GM19023 (cell line): ENCODE measurements at regions not wholly inside any gene's neighbourhood (a gene's known extent, or its start where the extent isn't known, plus 50 kb on each side); places are given as distances from the start of the nearest gene placed in this dataset.

ENCODE experiments used
- ATAC-seq: cut with Tn5 transposase; IDR thresholded peaks from one replicate; pipeline ENCODE4 v1.9.1; 2021; ENCODE audit warnings: mild to moderate bottlenecking, moderate library complexity; ENCODE audit not compliant: unreplicated experiment

DNA sequence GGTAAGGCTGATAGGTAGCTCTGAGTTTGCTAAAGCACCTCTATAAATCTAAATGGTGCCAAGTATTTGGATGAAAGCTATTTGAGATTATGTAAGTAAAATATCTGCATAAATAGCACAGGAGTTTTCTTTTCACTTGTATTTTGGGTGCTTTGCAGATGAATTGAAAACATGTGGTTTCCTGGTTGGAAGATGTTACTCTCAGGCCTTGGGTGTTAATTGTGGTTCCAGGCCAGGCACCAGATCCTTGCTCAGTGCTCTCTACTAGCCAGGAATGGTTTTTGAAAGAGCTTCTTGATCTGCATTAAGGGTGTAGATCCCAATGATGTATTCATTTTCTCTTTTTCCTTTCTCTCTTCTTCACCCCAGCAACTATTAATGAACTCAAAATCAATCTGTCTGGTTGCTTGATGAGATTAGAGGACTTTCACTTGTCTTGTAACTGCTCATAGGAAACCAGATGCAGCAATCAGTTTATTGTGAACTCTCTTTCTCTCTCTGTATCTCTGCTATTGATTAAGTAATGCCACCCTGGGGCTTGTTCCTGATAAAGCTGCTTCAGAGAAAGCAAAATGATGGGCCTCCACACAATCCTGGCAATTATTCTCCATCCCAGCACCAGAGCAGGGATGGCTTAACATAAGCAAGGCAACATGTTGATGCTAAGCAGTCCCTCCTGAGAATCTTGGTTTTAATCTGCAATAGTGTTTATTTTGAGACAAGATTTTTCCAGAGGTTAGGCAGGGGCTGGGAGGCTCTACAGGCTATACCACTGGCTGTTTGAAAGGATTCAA, 147.0 kb upstream of the NTM start:
- ATAC-seq = no peak

DNA sequence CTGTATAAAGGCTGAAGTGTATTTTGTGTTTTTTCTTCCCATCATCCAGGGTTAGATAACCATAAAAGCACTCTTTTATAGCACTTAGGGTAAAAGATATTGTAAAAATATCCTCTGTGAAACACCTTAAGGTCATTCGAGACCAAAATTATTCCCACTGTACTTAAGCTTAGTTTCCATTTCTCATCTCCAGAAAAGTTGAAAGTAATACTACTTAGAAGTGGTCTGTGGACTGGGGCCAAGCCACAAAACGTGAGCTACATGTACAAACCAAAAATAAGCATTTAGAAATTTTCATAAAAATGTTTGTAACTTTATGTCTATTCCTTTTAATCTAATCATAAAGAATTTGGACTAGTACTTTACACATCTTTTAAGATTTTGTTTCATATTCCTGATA, 142.0 kb upstream of the NTM start:
- no peak for ATAC-seq

DNA sequence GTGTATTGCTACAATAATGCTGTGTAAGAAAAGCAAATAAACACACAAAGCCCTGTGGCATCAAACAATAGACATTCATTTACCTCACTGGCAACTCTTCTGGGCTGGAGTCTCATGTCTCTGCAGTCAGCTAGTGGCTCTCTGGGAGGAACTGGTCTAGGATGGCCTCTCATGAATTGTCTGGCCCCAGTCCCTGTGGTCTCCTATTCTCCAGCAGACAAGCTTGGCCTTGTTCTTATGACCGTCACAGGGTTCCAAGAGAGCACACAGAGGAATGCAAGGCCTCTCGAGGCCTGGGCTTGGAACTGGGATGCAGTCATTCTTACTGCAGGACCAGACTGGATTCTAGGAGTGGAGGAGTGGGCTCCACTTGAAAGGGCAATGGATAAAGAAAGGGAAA, 141.2 kb upstream of the NTM start:
- no peak for ATAC-seq

DNA sequence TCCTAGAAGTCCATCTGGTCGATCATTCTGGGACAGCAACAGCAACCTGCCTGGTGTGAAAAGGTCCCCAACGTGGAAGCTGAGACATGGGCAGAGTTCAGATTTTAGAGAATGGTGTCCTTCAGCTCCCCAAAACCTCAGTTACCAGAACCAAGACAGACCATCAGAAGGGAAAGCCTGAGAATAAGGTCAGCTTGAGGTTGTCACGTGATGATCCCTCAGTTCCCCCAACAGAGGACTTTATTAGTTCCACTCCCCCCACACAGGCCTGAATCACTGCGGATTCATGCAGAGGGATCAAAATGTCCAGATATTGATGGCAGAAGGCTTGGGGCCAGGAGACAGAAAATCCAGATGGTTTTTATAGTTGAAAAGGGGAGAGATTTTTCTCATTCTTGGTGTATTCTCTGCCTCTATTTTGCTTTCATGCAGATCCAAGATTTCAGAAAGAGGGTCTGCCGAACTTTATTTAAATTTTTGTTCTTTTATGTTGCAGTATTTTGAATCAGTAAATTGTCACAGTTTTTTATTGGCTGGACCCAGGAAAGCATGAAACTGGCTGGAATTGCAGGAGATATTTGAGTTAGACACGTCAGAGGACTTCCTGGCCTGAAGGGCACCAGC, 139.0 kb upstream of the NTM start:
- ATAC-seq = no peak

DNA sequence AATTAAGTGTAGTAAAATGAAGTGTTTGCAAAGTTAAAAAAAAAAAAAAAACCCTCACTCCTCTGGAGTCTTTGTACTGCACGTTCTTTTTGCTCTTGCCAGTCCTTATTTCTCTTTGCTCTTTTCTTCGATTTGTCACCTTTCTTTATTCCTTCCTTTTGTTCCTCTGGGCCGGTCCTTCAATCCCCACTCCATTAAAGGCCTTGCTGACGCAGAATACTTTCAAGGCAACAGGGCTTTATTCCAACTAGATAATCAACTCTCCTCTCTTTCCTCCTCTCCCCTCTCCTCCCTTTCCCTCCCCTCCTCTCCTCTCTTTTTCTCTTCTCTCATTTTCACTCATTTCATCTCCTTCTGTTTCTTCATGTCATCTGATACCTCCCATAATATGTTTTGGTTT, 138.2 kb upstream of the NTM start:
- ATAC-seq = no peak

DNA sequence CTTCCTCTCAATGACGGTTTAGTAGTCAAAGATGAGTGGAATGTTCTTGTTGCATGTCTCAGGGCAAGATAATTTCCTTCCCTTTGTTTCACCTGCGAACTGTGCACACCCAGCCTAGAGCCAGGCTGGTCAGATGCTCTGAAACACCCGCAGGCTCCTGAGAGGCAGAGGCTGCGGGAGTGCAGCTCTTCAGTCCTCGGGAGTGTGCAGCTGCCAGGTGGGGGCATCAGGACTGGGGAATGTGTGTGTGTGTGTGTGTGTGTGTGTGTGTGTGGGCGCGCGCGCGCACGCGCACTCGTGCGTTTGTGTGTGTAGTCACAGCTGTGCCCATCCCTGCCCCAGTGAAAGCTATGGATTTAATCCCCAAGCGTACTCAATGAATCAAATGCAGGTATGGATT, 136.2 kb upstream of the NTM start:
- ATAC-seq = no peak

DNA sequence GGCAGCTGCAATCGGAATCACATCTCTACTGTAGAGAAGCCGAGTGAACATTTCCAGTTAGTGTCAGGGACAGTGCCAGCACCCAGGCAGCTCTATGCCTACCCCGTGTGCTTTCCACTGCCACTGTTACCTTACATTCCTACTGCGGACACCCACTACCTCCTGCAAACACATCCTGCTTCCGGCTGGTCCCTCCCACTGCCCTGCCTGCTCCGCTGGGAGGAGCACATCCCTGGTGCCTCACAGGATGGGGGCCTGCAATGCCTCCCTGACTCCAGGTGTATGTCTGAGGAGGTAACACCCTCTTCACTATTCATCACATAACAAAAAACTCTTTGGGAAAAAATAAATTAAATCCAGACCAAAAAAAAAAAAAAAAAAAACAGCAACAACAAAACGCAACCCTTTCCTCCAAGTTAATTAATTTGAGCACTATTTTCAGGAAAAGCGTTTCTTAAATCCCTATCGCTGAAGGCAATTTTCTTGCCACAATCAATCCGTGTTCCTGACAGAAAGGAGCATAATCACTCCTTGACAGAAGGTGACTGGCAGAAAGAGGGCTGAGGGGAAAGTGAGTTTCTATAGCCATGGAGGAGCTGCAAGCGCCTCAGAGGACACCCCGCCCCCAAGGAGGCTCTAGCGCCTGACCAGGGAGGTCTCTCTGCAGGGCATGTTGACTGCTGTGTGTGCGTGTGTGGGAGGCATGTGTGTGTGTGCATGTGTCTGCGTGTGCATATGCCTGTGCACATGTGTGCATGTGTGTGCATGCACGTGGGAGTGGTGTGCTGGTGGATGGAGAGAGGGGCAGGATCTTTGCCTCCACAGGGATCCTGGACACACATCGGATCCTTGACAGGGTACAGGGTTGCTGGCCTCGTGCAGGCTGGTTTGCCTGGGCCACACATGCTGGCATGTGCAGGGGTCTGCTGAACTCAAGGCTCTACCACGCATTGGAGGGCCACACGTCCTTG, 134.8 kb upstream of the NTM start:
- ATAC-seq = no peak

DNA sequence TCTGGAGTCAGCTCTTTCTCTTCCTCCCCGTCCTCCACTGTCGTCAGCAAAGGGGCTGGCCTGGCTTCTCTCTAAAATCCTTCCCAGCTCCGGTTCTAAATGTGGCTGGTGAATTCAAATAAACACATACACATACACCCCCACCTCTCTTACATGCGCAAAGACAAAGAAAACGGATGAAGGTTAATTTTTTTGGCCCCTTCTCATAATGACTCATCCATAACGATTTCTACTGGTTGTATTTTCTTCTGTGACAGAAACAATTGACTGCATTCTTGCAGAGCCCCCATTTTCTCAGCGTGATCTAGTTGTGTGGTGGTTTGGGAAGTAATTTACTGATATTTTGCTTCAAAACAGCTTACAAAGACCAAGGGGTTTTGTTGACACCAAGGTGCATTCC, 130.0 kb upstream of the NTM start:
- ATAC-seq = no peak

DNA sequence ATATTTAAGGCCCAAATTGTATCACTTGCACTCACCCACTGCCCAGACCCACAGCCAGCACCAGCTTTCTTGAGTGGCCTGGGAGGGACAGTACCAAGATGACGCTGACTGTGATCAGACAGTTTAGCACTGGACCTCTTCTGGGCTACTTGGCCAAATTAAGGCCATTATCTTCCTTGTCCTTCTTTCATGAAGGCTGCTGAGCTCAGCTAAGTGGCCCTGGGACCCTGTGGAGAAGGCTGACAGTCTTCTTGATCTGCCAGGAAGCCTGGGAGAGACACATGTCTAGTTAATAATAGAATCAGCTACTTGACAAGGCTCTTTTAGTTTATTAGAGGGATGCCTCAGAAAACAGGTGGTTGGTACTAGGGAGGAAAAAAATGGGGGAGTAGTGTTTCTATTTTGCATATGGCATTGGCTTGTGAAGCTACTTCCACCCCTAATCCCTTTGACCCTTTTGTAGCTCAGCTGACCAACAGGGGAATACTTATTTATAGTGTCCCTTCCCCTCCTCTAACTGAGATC, 127.9 kb upstream of the NTM start:
- no peak for ATAC-seq

DNA sequence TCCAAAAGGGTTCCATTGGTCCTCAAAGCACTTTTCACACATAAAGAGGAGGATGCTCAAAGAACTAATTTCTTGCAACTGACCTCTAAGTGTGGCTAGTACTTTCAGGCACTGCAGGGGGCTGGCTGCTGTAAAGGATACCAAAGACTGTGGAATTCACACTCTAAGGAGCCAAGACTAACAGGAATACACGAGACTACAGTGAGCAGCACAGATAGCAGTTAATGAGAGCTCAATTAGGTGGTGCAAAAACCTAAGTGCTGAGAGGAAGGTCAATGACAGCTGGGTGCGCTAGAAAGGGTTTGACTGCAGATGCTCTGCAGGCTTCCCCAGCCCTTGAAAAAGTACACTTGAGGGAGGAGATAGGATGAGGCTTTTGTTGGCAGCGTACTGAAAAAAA, 124.3 kb upstream of the NTM start:
- ATAC-seq = no peak

DNA sequence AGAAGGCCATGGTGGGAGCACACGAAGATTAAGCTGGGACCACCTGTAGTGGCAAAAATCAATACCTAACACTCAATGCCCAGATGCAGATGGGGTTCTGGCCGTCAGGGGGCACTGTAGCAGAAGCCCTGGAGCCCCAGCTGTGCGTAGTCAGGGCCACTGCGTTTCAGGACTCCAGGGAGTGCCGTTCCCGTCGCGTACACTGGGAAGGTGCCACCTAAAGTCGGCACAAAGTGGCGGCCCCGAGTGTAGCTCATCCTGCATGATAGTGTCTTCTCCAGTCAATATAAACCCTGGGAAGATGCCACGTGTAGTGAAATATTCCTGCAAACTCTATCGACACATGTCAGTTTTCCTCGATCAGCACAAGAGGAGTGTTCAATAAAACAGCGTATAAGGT, 123.8 kb upstream of the NTM start:
- no peak for ATAC-seq

DNA sequence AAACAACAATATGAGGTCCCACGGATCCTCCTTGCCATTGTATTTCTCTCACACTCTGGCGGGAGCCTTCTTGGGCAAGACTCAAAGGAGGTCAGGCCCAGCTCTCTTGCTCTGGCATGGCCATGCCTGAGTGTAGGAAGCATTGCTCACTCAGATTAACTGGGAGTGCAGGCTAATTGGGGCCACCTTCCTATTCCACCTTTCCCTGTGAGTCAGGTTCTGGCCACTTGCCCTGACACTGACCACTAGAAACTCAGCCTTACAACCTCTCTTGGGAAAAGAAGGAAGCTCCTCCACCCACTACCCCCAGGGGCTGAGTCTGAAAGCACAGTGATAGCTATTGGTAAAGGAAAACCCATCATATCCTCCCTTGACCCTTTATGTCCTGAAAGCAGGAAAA, 121.8 kb upstream of the NTM start:
- no peak for ATAC-seq

DNA sequence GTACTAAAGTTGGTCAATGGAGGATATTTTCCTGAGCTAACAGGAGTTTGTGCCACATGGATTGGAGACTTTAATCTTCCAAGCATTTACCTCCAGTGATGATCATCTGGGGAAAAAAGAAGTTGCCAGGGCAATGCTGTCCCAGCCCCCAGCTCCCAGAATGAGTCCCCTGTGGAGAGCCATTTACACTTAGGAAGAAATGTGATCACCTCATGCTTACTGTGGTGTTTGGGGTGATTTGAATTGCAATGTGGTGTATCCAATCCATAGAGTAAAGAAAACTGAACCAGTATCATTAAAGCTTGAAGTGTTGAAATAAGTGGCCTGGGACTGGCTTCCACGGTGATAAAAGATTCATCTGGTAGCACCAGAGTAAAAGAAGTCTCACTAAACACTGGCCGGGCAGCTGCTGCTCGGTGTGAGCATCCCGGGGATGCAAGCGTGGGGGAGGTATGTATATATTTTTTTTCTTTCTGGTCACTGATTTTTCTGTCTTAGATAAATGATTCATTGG, 117.2 kb upstream of the NTM start:
- ATAC-seq = no peak

DNA sequence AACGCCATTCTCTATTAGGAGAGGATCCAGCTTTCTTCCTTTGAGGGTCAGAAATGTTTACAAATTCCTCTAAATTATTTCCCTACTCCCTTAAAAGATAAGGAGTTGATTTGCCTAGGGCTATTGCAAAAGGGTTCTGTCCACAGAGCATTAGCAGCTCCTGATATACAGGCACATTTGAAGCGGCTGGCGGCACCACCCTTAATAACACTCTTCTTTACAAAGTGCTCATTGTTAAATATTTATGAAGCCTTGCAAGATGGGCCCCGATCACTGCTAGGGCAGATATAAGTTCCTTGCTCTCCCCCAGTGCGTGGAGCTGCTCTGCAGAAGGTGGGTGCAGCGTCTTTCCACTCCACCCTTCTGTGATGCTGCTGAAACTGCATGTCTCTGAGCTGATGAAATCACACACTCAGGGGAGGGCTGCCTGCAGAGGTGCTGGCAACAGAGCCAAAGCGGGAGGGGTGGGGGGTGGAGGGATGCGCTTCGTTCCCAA, 116.7 kb upstream of the NTM start:
- ATAC-seq = no peak

DNA sequence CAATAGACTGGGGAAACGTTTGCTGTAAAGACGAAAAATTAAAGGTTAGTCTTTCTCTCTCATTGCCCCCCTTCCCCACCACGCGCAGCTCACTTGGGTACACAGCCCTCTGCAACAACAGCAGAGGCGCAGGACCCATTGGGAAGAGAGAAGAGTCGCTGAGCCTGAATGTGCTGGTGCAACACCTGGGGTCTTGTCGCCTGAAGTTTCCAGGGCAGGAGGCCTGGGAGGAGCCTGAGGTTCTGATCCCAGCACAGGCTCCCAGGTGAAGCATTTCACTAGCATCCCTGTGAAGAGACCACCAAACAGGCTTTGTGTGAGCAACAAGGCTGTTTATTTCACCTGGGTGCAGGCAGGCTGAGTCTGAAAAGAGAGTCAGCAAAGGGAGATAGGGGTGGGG, 116.2 kb upstream of the NTM start:
- ATAC-seq = no peak

DNA sequence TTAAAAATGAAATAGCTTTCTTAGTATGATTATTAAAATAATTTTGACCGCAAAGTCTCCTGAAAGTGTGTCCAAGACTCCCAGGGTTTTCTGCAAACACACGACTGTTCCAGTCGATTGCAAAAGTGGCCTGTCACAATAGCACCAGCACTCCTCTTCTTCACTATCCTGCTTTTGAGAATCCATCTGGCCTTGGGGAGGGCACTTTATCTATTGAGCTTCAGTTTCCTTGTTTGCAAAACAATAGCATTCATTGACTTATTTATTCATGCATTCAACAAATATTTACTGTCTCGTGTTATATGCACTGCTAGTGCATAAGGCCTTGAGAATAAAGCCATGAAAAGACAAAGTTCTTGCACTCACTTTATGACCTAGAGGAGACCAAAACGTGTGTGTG, 96.2 kb upstream of the NTM start:
- no peak for ATAC-seq

DNA sequence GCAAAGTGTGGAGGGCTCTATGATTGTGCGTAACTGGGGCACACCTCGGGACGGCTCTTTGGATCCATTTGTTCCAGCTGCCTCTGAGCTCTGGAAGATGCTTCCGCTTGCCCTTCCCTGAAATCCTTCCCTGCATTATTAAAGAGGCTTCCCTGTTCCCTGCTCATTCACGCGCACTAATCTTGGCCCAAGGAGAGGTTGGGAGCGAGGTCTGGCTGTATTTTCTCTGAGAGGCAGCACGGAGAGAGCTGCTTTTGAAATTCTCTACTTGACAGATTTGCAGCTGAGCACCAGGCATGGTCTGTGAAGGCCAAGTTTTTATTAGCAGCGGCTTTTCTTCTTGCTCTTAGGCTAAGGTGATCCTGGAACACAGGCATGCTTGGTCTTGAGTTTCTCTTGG, 94.8 kb upstream of the NTM start:
- ATAC-seq = no peak

DNA sequence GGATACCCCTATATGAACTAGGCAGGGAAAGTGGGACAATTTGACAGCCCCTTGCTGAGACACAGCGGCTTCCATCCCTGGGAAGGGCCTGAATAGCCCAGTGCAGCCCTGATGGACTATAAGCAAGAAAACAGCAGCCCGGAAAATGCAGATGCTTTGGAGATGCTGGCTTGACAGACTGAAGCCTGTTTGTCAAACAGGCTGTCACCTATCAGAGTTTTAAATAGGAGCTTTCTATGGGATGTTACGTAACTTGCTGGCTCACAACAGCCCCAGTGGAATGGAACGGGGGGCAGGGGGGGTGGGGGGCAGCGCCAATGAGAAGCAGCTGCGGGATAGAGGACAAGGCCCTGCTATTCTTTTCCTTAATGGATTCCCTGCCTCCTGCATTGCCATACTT, 91.9 kb upstream of the NTM start:
- ATAC-seq = no peak

DNA sequence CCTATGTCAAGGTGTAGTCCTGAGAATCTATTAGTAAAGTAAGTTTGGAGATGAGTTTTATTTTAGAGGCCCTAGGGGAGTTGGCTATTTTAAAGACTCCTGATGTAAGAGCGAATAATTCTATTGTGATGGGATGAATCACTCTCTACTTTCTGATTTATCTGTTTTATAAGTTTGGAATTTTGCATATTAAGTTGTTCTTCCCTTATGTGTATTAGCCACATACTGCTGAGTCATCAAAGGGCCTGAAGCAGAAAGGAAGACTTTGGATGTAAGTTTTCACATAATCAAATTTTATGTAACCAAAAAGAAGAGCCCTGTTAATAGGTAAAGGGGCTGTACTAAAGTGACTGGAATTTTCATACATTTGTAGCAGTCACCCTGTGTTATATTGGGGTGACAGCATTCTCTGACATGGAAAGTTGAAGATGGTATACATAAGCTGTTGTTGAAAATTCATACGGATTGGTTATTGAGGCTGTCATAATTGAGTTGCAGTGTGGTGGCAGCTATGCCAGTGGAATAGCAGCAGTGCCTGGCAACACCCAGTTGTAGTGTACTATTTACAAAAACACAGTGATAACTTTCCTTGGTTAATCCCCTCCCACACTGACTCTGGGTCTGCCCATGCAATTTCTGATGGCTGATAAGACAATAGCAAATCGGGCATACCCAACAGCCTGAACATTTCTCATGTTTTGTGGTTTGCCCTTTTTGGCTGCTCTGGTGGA, 90.6 kb upstream of the NTM start:
- no peak for ATAC-seq

DNA sequence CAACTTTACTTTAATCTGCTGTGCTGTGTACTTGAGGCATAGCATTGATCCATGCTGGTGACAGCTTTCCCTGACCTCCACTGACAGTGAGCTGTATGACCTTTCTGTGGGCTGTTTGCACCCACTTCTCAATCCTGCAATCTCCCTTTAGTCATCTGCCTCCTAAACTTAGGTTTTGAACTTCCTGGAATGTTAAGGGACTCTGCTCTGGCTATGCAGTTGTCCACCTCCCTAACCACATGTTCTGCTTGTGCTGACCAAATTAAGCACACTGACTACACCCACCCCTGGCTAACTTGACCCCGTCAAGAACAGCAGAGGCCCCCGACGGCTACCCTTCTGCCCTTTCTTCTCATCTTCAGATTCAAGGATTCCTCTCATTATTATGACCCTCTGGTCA, 89.1 kb upstream of the NTM start:
- ATAC-seq = no peak
